ENCODE measurements at regions not wholly inside any gene's neighbourhood (a gene's known extent, or its start where the extent isn't known, plus 50 kb on each side); places are given as distances from the start of the nearest gene placed in this dataset.

GRCh38 chr10:78640796-78641636 lies 427.8 kb upstream of the ZMIZ1 start:
- no peak for DNase-seq
- Histone ChIP-seq H3K4me1 (peaks cover 8 to 18% of the 10 kb centered on the region in 2 donors), H3K27me3 (no peaks in the 10 kb centered on the region), H3K36me3 (no peaks in the 10 kb centered on the region), H3K4me3 (replicated peaks in 1 of 3) (no peak overlapping the region), H3K9me3 (no peaks in the 10 kb centered on the region), H3K27ac (no peak overlapping the region)
- TF ChIP-seq, protein P1, sequence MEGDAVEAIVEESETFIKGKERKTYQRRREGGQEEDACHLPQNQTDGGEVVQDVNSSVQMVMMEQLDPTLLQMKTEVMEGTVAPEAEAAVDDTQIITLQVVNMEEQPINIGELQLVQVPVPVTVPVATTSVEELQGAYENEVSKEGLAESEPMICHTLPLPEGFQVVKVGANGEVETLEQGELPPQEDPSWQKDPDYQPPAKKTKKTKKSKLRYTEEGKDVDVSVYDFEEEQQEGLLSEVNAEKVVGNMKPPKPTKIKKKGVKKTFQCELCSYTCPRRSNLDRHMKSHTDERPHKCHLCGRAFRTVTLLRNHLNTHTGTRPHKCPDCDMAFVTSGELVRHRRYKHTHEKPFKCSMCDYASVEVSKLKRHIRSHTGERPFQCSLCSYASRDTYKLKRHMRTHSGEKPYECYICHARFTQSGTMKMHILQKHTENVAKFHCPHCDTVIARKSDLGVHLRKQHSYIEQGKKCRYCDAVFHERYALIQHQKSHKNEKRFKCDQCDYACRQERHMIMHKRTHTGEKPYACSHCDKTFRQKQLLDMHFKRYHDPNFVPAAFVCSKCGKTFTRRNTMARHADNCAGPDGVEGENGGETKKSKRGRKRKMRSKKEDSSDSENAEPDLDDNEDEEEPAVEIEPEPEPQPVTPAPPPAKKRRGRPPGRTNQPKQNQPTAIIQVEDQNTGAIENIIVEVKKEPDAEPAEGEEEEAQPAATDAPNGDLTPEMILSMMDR (IDR thresholded peaks at IDR 0.05) = no peak
- no peak for TF ChIP-seq POLR2A (IDR thresholded peaks at IDR 0.05)
- intact Hi-C loops (cut with DNase I) = no loop called here
- 96 to 97% methylated on average over 4 of the region's 4 CpGs for WGBS, 2 donors

- Histone ChIP-seq H3K4me3 (replicated peaks in 1 of 3) (no peak overlapping the region), H3K36me3 (no peaks in the 10 kb centered on the region), H3K27ac (peak overlapping the region in 1 of 3 donors; percentile 0), H3K9me3 (no peaks in the 10 kb centered on the region), H3K27me3 (no peaks in the 10 kb centered on the region), H3K4me1 (peaks cover 8 to 18% of the 10 kb centered on the region in 2 donors)
- 58 to 64% methylated on average over 5 of the region's 5 CpGs for WGBS, 2 donors
- intact Hi-C loops (cut with DNase I) = no loop called here
- TF ChIP-seq, protein P1 (IDR thresholded peaks at IDR 0.05) = no peak
- no peak for TF ChIP-seq POLR2A (IDR thresholded peaks at IDR 0.05)
- peak; percentile 12 to 14 for DNase-seq
Observed at GRCh38 chr10:78641693-78642092, 427.1 kb upstream of the ZMIZ1 start.

DNA sequence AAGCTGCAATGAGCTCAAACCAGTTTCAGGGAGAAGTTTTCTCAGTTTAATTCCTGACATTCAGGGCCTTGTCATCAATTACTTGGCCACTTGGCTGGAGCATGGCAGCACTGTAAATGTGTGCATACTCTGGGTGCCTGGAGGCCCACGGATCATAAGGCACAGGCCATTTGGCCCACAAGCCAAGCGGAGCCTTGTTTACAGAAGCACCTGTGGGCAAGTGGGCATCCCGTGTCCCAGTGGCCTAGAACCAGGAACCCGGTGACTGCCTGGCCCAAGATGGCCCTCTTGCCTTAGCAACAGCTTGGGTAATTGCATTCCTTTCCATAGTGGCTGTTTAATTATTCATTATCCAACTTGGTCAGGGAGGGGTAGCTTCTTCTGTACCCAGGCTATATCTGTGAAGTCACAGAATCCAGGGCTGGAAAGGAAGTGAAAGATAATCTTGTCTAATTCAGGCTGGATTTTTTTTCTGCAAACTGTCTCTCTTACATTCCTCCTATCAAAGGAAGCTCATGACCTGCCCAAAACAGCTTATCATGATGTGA lies 426.4 kb upstream of the ZMIZ1 start:
- intact Hi-C loops (cut with DNase I) = no loop called here
- Histone ChIP-seq H3K27ac (peak overlapping the region in 1 of 3 donors; percentile 0), H3K9me3 (no peaks in the 10 kb centered on the region), H3K27me3 (no peaks in the 10 kb centered on the region), H3K4me3 (replicated peaks in 1 of 3) (no peak overlapping the region), H3K4me1 (peaks cover 8 to 18% of the 10 kb centered on the region in 2 donors), H3K36me3 (no peaks in the 10 kb centered on the region)
- 36 to 68% methylated on average over 4 of the region's 4 CpGs for WGBS, 2 donors
- DNase-seq = peak; percentile 68 to 72
- no peak for TF ChIP-seq POLR2A (IDR thresholded peaks at IDR 0.05)
- TF ChIP-seq, protein P1 (IDR thresholded peaks at IDR 0.05) = no peak

DNA sequence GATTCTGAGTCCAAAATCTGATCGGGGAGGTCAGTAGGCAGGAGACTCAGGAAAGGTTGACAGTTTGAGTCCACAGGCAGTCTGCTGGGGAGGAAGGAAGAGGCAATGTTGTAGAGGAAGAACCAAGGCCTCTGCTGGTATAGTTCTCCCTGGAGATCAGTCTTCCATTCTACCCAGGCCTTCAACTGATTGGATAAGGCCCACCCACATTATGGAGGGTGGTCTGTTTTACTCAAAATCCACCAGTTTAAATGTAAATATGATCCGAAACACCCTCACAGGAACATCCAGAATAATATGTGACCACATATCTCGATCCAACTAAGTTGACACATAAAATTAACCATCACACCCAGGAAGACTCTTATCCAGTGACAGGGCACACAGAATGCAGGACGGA lies 425.3 kb upstream of the ZMIZ1 start:
- TF ChIP-seq, protein P1 (IDR thresholded peaks at IDR 0.05) = no peak
- TF ChIP-seq POLR2A (IDR thresholded peaks at IDR 0.05) = no peak
- no peaks in the 10 kb centered on the region for H3K9me3 ChIP-seq
- no peak for DNase-seq
- no peaks in the 10 kb centered on the region for H3K27me3 ChIP-seq
- no peaks in the 10 kb centered on the region for H3K36me3 ChIP-seq
- peaks cover 12 to 18% of the 10 kb centered on the region in 2 donors for H3K4me1 ChIP-seq
- no peak overlapping the region for H3K27ac ChIP-seq
- 95 to 96% methylated on average over 4 of the region's 4 CpGs for WGBS, 2 donors
- intact Hi-C loops (cut with DNase I) = no loop called here
- H3K4me3 ChIP-seq (replicated peaks in 1 of 3) = no peak overlapping the region

DNA sequence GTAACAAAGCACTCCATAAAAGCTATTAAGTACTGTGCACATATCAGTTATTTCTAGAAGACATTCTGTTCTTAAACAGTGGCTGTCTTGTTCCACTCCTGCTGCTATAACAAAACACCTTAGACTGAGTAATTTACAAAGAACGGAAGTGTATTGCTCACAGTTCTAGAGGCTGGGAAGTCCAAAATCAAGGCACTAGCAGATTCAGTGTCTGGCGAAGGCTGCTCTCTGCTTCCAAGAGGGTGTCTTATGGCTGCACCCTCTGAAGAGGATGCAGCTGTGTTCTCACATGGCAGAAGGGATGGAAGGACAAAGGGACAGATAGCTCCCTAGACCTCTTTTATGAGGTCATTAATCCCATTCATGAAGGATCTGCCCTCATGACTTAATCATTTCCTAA lies 424.2 kb upstream of the ZMIZ1 start:
- no peak for DNase-seq
- Histone ChIP-seq H3K27me3 (no peaks in the 10 kb centered on the region), H3K27ac (no peak overlapping the region), H3K4me3 (replicated peaks in 1 of 3) (no peak overlapping the region), H3K9me3 (no peaks in the 10 kb centered on the region), H3K4me1 (peaks cover 12 to 18% of the 10 kb centered on the region in 2 donors), H3K36me3 (no peaks in the 10 kb centered on the region)
- WGBS, 2 donors = 97 to 98% methylated on average over 2 of the region's 2 CpGs
- intact Hi-C loops (cut with DNase I) = no loop called here
- no peak for TF ChIP-seq POLR2A (IDR thresholded peaks at IDR 0.05)
- TF ChIP-seq, protein P1 (IDR thresholded peaks at IDR 0.05) = no peak

All from thyroid gland (tissue), 4 donors.